Cardiac muscle cell (in vitro differentiated cells and primary cell): ENCODE measurements at regions not wholly inside any gene's neighbourhood (a gene's known extent, or its start where the extent isn't known, plus 50 kb on each side); places are given as distances from the start of the nearest gene placed in this dataset.

ENCODE experiments used
- DNase-seq, 2 donors: peaks; one replicate each; pipeline versions ENCODE4 v3.0.0 to v3.0.0-alpha.2; 2010 to 2017; ENCODE audit warnings: low read depth in 1 of 2, low spot score in 1 of 2
- H3K27ac ChIP-seq: fragments of 200-600 bp; sonication (generic); 2 replicates; pipeline ENCODE4 v1.5.1; 2016
- H3K27me3 ChIP-seq: fragments of 200-600 bp; sonication (generic); 2 replicates; pipeline ENCODE4 v1.6.0; 2016; ENCODE audit warnings: control low read depth
- H3K36me3 ChIP-seq: fragments of 200-600 bp; sonication (generic); 2 replicates; pipeline ENCODE4 v1.5.1; 2016; ENCODE audit warnings: control low read depth
- H3K4me1 ChIP-seq: fragments of 200-600 bp; sonication (generic); 2 replicates; pipeline ENCODE4 v1.8.1; 2017; ENCODE audit warnings: low read depth, mild to moderate bottlenecking, mixed run types
- H3K4me3 ChIP-seq: fragments of 200-600 bp; sonication (generic); 2 replicates; pipeline ENCODE4 v1.5.1; 2016; ENCODE audit warnings: mild to moderate bottlenecking
- H3K9me3 ChIP-seq: fragments of 200-600 bp; sonication (generic); 2 replicates; pipeline ENCODE4 v1.5.1; 2017; ENCODE audit warnings: low read depth, mild to moderate bottlenecking, control low read depth
- CTCF ChIP-seq: IDR thresholded peaks from 2 replicates; pipeline ENCODE4 v1.5.1; 2012; ENCODE audit warnings: low read depth, mild to moderate bottlenecking, low read length

DNA sequence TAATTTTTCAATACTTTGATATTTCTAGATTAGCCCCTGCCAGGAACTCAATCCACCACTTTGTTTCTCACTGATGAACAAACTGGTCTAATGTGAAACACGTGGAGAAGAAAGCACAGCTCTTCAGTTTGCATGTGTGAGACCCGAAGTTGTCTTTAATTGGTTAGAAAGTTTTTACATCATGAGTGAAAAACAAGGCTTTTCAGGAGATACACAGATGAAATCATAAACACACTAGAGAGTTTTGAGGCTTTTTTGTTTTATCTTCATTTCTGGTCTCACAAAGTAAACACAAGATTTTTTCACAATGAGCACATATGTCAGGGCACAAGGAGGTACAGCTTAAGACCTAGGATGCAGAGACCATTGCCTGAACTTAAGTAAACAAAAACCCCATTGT lies 84.5 kb upstream of the MOCS2 start:
- Histone ChIP-seq H3K4me1 (no peaks in the 10 kb centered on the region), H3K27ac (no peak overlapping the region), H3K9me3 (no peaks in the 10 kb centered on the region), H3K27me3 (no peaks in the 10 kb centered on the region), H3K4me3 (no peak overlapping the region), H3K36me3 (no peaks in the 10 kb centered on the region)
- DNase-seq, result no peak
- TF ChIP-seq CTCF, result no peak

DNA sequence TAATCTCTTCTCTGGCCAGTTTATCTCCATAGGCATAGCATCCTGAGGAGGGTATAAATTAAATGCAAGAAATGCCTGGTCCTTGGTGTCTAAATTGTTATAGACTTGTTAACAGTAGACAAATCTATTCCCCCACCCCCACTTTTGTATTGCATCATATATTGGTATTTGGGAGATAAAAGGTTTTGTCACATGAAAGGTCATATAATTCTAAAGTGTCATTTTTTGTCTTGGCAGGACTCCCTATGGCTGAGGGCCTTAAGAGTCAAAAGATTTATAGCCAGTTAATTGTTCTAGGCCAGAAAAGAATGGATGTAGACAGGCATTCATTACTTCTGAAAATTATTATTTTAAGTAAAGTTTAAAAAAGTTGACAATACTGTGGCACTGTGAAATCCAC lies 90.3 kb upstream of the MOCS2 start:
- Histone ChIP-seq H3K27ac (no peak overlapping the region), H3K27me3 (no peaks in the 10 kb centered on the region), H3K9me3 (no peaks in the 10 kb centered on the region), H3K4me1 (no peaks in the 10 kb centered on the region), H3K36me3 (no peaks in the 10 kb centered on the region), H3K4me3 (no peak overlapping the region)
- DNase-seq, result no peak
- no peak for TF ChIP-seq CTCF

DNA sequence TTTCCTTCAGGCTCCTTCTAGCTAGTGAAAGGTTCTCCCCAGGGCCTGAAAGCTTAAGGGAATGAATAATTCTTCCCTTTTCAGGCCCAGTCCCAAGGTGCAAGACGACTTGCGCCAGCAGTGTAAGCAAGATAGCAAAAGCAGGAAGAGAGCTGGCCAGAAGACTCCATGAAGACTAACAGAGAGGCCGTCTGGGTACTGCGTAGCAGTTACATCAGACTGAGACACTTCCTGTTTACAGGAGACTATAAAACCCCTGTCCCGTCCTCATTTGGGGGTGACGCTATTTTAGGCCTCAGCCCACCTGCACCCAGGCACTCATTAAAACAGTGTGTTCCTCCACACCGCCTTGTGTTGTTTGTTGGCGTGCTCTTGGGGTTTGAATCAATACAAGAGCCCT lies 90.7 kb upstream of the MOCS2 start:
- TF ChIP-seq CTCF, result no peak
- no peaks in the 10 kb centered on the region for H3K27me3 ChIP-seq

DNA sequence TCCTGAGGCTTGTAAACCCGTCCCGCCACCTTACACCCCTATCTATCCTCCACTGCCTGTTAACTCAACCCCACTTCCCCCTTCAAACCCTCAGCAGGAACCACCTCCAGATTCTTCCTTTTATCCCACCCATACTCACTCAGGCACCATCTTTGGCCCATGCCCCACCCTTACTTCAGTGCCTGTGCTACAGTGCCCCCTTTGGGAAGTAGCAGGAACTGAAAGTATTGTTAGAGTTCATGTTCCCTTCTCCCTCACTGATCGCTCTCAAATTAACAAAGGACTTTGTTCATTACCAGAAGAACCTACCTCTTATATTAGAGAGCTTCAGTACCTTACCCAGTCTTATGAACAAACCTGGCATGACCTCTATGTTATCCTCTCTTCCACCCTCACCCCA lies 92.2 kb upstream of the MOCS2 start:
- H3K27me3 ChIP-seq, result no peaks in the 10 kb centered on the region
- DNase-seq, result no peak
- H3K27ac ChIP-seq, result no peak overlapping the region
- no peak overlapping the region for H3K4me3 ChIP-seq
- H3K36me3 ChIP-seq, result no peaks in the 10 kb centered on the region
- H3K4me1 ChIP-seq, result no peaks in the 10 kb centered on the region
- peak; percentile 15 for TF ChIP-seq CTCF
- H3K9me3 ChIP-seq, result no peaks in the 10 kb centered on the region

More for the DNA sequence above, 90.7 kb upstream of the MOCS2 start:
- H3K9me3 ChIP-seq, result no peaks in the 10 kb centered on the region
- no peak overlapping the region for H3K4me3 ChIP-seq
- H3K36me3 ChIP-seq, result no peaks in the 10 kb centered on the region
- peak in 1 of 2 donors; percentile 10 for DNase-seq
- H3K27ac ChIP-seq, result no peak overlapping the region
- H3K4me1 ChIP-seq, result no peaks in the 10 kb centered on the region

DNA sequence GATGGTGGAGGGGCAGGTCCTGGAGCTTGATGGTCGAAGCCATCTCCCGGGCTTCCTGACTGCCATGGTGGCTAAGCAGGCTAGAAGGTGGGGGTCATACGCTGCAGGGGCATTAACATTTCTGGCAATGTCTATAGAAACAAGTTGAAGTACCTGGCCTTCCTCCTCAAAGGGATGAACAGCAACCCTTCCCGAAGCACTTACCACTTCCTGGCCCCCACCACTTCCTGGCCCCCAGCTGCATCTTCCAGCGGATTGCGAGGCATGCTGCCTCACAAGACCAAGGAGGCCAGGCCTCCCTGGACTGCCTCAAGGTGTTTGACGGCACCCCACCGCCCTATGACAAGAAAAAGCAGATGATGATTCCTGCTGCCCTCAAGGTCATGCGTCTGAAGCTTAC lies 97.0 kb upstream of the MOCS2 start:
- TF ChIP-seq CTCF, result no peak
- Histone ChIP-seq H3K27me3 (no peaks in the 10 kb centered on the region), H3K27ac (no peak overlapping the region), H3K36me3 (no peaks in the 10 kb centered on the region), H3K4me1 (no peaks in the 10 kb centered on the region), H3K9me3 (no peaks in the 10 kb centered on the region), H3K4me3 (no peak overlapping the region)
- DNase-seq, result no peak

DNA sequence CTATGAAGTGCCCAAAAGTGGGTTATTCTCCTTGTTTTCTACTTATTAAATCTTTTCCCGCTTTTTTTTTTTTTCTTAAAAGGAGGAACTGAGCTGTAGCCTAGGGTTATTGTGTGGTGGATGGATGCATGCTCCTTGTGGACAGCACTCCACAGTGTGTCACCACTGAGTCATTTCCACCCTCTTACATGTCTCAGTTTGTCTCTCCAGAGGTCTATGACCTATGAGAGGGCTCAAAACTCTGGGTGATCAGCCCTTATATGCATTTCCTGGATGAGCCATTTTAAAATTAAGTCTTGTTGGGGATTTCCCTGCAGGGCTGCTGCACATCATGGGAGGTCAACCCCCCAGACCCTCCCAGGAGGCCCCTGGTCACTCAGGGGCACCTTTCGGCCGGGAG lies 102.2 kb upstream of the MOCS2 start:
- Histone ChIP-seq H3K27me3 (no peaks in the 10 kb centered on the region), H3K36me3 (no peaks in the 10 kb centered on the region), H3K27ac (no peak overlapping the region), H3K4me3 (no peak overlapping the region), H3K9me3 (no peaks in the 10 kb centered on the region), H3K4me1 (no peaks in the 10 kb centered on the region)
- TF ChIP-seq CTCF, result no peak
- DNase-seq, result peak in 1 of 2 donors; percentile 11
